Esophagus squamous epithelium (tissue), 5 donors: ENCODE measurements at regions not wholly inside any gene's neighbourhood (a gene's known extent, or its start where the extent isn't known, plus 50 kb on each side); places are given as distances from the start of the nearest gene placed in this dataset.
"Not testable (repeated sequence)": the region's sequence is repeated elsewhere in the genome, so short reads cannot be mapped to it uniquely, and the experiment has no call there.

Source experiments
- DNase-seq: peaks from one replicate; lab custom pipeline; 2025; lab: John Stamatoyannopoulos, UW
- H3K27ac ChIP-seq, 4 donors: fragments of 200-600 bp; sonication (generic); one replicate each; pipeline ENCODE4 v1.5.1; 2016 to 2019; ENCODE audit warnings: mild to moderate bottlenecking in 1 of 4
- H3K27me3 ChIP-seq, 4 donors: fragments of 200-600 bp; sonication (generic); 1 replicate in 3 of 4; 2 replicates in 1 of 4; pipeline versions ENCODE4 v1.5.1 to v1.6.0; 2017 to 2021; ENCODE audit warnings: antibody characterized with exemption in 1 of 4
- H3K36me3 ChIP-seq, 3 donors: fragments of 200-600 bp; sonication (generic); one replicate each; pipeline ENCODE4 v1.5.1; 2016 to 2019
- H3K4me1 ChIP-seq, 3 donors: fragments of 200-600 bp; sonication (generic); one replicate each; pipeline ENCODE4 v1.5.1; 2017 to 2019
- H3K4me3 ChIP-seq, 4 donors: fragments of 200-600 bp; sonication (generic); 1 replicate in 3 of 4; 2 replicates in 1 of 4; pipeline ENCODE4 v1.5.1; 2016 to 2019; ENCODE audit warnings: mild to moderate bottlenecking in 2 of 4, moderate library complexity in 1 of 4
- H3K9me3 ChIP-seq, 3 donors: fragments of 200-600 bp; sonication (generic); one replicate each; pipeline ENCODE4 v1.5.1; 2016 to 2019
- POLR2A ChIP-seq, 4 donors: fragments of 450-650 bp; IDR thresholded peaks; one replicate each; pipeline ENCODE4 v1.6.1; 2017; ENCODE audit warnings: antibody characterized with exemption in 4 of 4, mild to moderate bottlenecking in 4 of 4, moderate library complexity in 3 of 4
- WGBS, 2 donors: methylation state at CpG; one replicate each; pipeline ENCODE4 v1.1.5; 2018; 5-methylcytosine and 5-hydroxymethylcytosine counted together
- intact Hi-C: fragments of 100-400 bp; cut with DNase I; formaldehyde crosslinking; loops from one replicate; pipeline ENCODE4 v1.15.0; 2022
- TF ChIP-seq, protein P1 (sequence below), 6 experiments: fragments of 450-650 bp in 4 of 6; fragments of 200-600 bp in 2 of 6; sonication (generic) in 2 of 6; IDR thresholded peaks; one replicate each; pipeline ENCODE4 v1.5.1; 2016 to 2019; ENCODE audit warnings: antibody characterized with exemption in 6 of 6, mild to moderate bottlenecking in 4 of 6, moderate library complexity in 4 of 6
- donor health status: DM: yes; HTN: yes; CAD: no.

DNA sequence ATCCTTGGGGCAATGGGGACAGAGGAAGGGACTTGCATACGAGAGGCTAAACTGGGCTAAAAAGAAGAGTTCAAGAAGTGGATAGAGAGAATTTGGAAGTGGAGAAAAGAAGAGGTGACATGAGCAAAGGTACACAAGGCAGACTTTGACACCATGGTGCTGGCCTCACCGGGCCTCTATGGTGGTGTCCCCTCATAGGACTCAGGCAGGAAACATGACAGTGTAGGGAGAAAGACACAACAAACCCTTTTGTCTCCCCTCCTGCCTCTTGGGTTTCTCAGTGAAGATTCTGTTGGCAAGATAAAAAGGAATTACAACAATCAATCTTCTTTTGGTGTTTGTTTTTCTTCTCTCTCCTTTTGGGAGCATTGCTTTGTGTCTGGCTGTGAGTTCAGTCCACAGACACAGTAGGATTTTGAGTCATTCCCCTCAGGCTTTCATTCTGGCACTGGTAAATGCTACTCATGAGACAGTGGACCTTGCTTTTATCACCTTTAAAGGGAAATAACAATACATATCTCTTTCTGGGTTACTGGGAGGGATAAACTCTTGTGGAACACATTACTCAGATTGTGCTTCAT, 827.7 kb downstream of the TNS3 start:
- DNase-seq, result no peak
- 54 to 67% methylated on average over 2 of the region's 2 CpGs for WGBS, 2 donors
- Histone ChIP-seq H3K27me3 (no peaks in the 10 kb centered on the region), H3K4me1 (peaks cover 0 to 26% (median 0%) of the 10 kb centered on the region in 3 donors), H3K4me3 (no peak overlapping the region), H3K27ac (peak overlapping the region; percentile 42 to 75 (median 69)), H3K9me3 (no peaks in the 10 kb centered on the region), H3K36me3 (no peaks in the 10 kb centered on the region)
- intact Hi-C loops, result no loop called here
- TF ChIP-seq, protein P1, sequence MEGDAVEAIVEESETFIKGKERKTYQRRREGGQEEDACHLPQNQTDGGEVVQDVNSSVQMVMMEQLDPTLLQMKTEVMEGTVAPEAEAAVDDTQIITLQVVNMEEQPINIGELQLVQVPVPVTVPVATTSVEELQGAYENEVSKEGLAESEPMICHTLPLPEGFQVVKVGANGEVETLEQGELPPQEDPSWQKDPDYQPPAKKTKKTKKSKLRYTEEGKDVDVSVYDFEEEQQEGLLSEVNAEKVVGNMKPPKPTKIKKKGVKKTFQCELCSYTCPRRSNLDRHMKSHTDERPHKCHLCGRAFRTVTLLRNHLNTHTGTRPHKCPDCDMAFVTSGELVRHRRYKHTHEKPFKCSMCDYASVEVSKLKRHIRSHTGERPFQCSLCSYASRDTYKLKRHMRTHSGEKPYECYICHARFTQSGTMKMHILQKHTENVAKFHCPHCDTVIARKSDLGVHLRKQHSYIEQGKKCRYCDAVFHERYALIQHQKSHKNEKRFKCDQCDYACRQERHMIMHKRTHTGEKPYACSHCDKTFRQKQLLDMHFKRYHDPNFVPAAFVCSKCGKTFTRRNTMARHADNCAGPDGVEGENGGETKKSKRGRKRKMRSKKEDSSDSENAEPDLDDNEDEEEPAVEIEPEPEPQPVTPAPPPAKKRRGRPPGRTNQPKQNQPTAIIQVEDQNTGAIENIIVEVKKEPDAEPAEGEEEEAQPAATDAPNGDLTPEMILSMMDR (IDR thresholded peaks at IDR 0.05), result no peak
- TF ChIP-seq POLR2A (IDR thresholded peaks at IDR 0.05), result no peak

DNA sequence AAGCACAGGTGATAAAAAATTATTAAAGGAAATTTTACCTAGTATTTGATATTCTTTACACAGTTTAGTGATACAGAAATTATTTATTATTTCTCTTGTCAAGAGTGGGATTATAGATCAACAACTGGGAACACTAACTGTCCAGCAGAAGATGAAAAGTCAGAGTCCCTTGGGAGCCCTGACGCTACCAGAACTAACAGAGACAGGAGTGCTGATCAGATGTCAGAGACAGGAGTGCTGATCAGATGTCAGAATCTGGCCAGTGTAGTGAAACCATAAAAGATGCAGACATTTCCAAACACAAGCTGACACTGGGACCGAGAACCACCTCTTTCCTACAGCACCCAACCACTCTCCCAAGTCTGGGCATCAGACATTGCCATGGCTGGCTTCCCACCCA, 828.2 kb downstream of the TNS3 start:
- H3K27ac ChIP-seq, result peak overlapping the region; percentile 42 to 75 (median 69)
- H3K36me3 ChIP-seq, result no peaks in the 10 kb centered on the region
- DNase-seq, result no peak
- no peak for TF ChIP-seq POLR2A (IDR thresholded peaks at IDR 0.05)
- TF ChIP-seq, protein P1 (IDR thresholded peaks at IDR 0.05), result no peak
- H3K4me1 ChIP-seq, result peaks cover 0 to 26% (median 0%) of the 10 kb centered on the region in 3 donors
- no peaks in the 10 kb centered on the region for H3K27me3 ChIP-seq
- intact Hi-C loops, result no loop called here
- no peaks in the 10 kb centered on the region for H3K9me3 ChIP-seq
- H3K4me3 ChIP-seq, result no peak overlapping the region
- WGBS, 2 donors, result 61 to 85% methylated on average over 2 of the region's 2 CpGs

DNA sequence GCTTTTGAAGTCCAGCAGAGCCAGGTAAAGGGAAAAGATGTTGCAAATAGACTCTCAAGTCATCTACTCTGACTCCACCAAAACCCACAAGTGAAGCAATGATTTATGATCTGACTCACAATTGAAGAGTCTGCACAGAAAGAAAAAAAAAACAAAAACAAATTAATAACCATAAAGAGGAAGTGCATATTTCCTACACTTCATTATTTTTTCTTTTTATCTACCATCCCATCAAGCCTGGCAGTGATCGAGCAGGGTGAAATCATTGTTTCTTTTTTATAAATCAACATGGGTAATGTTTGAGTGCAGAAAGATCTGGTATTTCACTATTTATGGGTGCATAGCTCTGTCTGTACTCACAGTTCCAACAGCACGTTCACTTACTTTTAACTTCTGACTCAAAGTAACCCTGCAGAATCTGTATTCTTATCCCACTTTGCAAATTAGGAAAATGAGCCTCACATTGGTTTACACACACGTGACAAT, 829.0 kb downstream of the TNS3 start:
- H3K27ac ChIP-seq, result peak overlapping the region in 3 of 4 donors; percentile 68 to 75 (median 70)
- DNase-seq, result no peak
- TF ChIP-seq POLR2A (IDR thresholded peaks at IDR 0.05), result no peak
- TF ChIP-seq, protein P1 (IDR thresholded peaks at IDR 0.05), result no peak
- no peaks in the 10 kb centered on the region for H3K27me3 ChIP-seq
- H3K4me3 ChIP-seq, result no peak overlapping the region
- intact Hi-C loops, result no loop called here
- WGBS, 2 donors, result 30 to 38% methylated on average over 3 of the region's 3 CpGs
- no peaks in the 10 kb centered on the region for H3K9me3 ChIP-seq
- peaks cover 0 to 26% (median 0%) of the 10 kb centered on the region in 3 donors for H3K4me1 ChIP-seq
- H3K36me3 ChIP-seq, result no peaks in the 10 kb centered on the region

DNA sequence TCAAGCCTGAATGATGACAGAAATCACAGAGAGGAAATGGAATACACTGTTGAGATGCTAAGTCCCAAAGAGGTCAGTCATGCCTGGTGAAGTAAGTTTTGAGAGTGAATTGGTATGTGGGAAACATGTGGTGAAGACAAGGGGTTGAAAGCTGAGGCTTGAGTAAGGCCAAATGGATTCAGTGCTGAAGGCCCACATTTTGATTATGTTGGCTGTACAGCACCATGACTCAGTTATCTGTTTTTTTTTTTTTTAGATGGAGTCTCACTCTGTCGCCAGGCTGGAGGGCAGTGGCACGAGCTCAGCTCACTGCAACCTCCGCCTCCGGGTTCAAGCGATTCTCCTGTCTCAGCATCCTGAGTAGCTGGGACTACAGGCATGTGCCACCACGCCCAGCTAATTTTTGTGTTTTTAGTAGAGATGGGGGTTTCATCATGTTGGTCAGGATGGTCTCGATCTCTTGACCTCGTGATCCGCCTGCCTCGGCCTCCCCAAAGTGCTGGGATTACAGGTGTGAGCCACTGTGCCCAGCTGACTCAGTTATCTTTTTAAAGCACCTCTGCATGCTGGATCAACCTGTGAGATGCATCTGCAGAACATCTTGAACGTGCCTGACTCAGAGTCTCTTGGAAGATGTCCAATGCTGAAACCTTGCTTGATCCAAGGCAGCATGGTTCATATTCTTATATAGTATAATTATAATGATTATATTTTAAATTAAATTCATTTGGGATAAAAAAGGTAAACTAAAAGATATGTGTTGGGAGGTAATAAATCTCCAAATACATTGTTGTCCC, 829.8 kb downstream of the TNS3 start:
- intact Hi-C loops, result not testable (repeated sequence)
- WGBS, 2 donors, result 69 to 80% methylated on average over 8 to 11 of the region's 11 CpGs

DNA sequence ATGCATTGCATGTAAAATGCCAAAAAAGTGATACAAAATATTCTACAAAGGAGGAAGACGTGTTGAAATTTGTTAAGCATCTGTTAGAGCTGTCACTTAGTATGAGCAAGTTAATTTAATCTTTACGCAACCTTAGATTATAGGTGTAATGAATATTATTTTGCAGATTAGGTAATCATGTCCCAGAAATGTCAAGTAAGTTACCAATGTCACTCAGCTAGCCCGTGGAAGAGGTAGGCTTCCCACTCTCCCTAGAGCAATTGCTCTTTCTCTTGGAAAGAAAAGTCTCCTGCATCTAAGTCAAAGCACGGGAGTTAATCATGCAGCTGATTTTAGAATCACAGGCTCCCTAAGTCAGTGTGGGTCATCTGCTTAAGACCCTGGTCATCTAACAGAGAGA, 830.4 kb upstream of the IGFBP3 start:
- TF ChIP-seq POLR2A (IDR thresholded peaks at IDR 0.05), result no peak
- TF ChIP-seq, protein P1 (IDR thresholded peaks at IDR 0.05), result no peak
- H3K36me3 ChIP-seq, result no peaks in the 10 kb centered on the region
- no peak overlapping the region for H3K4me3 ChIP-seq
- H3K4me1 ChIP-seq, result peaks cover 0 to 26% (median 0%) of the 10 kb centered on the region in 3 donors
- H3K27ac ChIP-seq, result no peak overlapping the region
- no peaks in the 10 kb centered on the region for H3K9me3 ChIP-seq
- no peaks in the 10 kb centered on the region for H3K27me3 ChIP-seq
- intact Hi-C loops, result no loop called here
- WGBS, 2 donors, result 65 to 78% methylated on average over 3 to 4 of the region's 4 CpGs
- no peak for DNase-seq

More for the DNA sequence above, 829.8 kb downstream of the TNS3 start:
- not testable (repeated sequence) for H3K9me3 ChIP-seq, H3K27me3 ChIP-seq, H3K4me3 ChIP-seq, H3K36me3 ChIP-seq, DNase-seq
- Histone ChIP-seq H3K4me1 (peaks cover 0 to 26% (median 0%) of the 10 kb centered on the region in 3 donors), H3K27ac (peak overlapping the region in 2 of 4 donors; percentile 34 to 38)
